ENCODE measurements at regions not wholly inside any gene's neighbourhood (a gene's known extent, or its start where the extent isn't known, plus 50 kb on each side); places are given as distances from the start of the nearest gene placed in this dataset.

DNA sequence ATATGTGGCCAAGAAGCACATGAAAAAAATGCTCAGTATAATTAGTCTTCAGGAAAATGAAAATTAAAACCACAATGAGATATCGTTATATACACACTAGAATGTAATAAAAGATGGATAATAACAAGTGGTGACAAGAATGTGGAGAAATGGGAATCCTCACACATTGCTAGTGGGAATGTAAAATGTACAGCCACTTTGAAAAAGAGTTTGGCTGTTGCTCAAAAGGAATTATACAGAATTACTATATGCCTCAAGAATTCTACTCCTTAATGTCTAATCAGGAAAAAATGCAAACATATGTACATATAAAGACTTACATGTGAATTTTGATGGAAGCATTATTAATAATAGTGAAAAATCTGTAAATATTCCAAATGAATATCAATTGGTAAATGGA is 102.2 kb downstream of the SPCS3 start:
- Histone ChIP-seq H3K27ac (ENCODE audit: low read depth, low read length, severe bottlenecking) (no peak overlapping the region), H3K4me3 (ENCODE audit: extremely low read depth, insufficient read depth, low read length, poor library complexity, severe bottlenecking) (no peak overlapping the region), H3K4me1 (ENCODE audit: control insufficient read depth, insufficient read depth, low read length, poor library complexity, severe bottlenecking) (no peaks in the 10 kb centered on the region), H3K9me3 (ENCODE audit: control insufficient read depth, low read length) (no peaks in the 10 kb centered on the region), H3K36me3 (ENCODE audit: control insufficient read depth, insufficient read depth, low read length) (no peaks in the 10 kb centered on the region)
- no CpG with 5 or more reads among the region's 1 CpG for WGBS, 2 experiments (ENCODE audit: insufficient coverage in 2 of 2)

DNA sequence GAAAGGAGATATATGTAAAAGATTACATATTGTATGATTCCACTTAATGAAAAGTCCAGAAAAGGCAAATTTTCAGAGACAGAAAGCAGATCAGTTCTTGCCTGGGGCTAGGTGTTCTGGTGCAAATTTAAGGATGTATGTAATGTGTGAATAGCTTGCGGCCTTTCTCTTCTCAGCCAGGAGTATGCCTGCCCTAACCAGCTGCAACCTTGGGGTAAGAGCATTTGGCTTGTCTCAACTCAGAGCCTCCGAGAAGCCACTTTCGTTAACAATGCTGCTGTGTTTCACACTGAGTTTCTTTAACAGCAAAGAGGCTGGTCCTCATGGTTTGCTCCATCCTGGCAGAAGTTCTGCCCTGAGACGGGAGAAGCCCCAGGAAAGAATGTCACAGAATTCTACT is 102.7 kb downstream of the SPCS3 start:
- no peak overlapping the region for H3K4me3 ChIP-seq (ENCODE audit: extremely low read depth, insufficient read depth, low read length, poor library complexity, severe bottlenecking)
- 46 to 52% methylated on average over 3 of the region's 4 CpGs for WGBS, 2 experiments (ENCODE audit: insufficient coverage in 2 of 2)
- no peak overlapping the region for H3K27ac ChIP-seq (ENCODE audit: low read depth, low read length, severe bottlenecking)
- H3K9me3 ChIP-seq (ENCODE audit: control insufficient read depth, low read length), result no peaks in the 10 kb centered on the region
- H3K4me1 ChIP-seq (ENCODE audit: control insufficient read depth, insufficient read depth, low read length, poor library complexity, severe bottlenecking), result no peaks in the 10 kb centered on the region
- H3K36me3 ChIP-seq (ENCODE audit: control insufficient read depth, insufficient read depth, low read length), result no peaks in the 10 kb centered on the region

- Histone ChIP-seq H3K27ac (ENCODE audit: low read depth, low read length, severe bottlenecking) (no peak overlapping the region), H3K4me1 (ENCODE audit: control insufficient read depth, insufficient read depth, low read length, poor library complexity, severe bottlenecking) (no peaks in the 10 kb centered on the region), H3K36me3 (ENCODE audit: control insufficient read depth, insufficient read depth, low read length) (no peaks in the 10 kb centered on the region), H3K4me3 (ENCODE audit: extremely low read depth, insufficient read depth, low read length, poor library complexity, severe bottlenecking) (no peak overlapping the region), H3K9me3 (ENCODE audit: control insufficient read depth, low read length) (no peaks in the 10 kb centered on the region)
- WGBS, 2 experiments (ENCODE audit: insufficient coverage in 2 of 2), result 80% methylated on average over 1 of the region's 2 CpGs; no CpG with 5 or more reads in 1 of the 2 experiments
These were observed 105.3 kb downstream of the SPCS3 start for GRCh38 chr4:176425035-176425434.

DNA sequence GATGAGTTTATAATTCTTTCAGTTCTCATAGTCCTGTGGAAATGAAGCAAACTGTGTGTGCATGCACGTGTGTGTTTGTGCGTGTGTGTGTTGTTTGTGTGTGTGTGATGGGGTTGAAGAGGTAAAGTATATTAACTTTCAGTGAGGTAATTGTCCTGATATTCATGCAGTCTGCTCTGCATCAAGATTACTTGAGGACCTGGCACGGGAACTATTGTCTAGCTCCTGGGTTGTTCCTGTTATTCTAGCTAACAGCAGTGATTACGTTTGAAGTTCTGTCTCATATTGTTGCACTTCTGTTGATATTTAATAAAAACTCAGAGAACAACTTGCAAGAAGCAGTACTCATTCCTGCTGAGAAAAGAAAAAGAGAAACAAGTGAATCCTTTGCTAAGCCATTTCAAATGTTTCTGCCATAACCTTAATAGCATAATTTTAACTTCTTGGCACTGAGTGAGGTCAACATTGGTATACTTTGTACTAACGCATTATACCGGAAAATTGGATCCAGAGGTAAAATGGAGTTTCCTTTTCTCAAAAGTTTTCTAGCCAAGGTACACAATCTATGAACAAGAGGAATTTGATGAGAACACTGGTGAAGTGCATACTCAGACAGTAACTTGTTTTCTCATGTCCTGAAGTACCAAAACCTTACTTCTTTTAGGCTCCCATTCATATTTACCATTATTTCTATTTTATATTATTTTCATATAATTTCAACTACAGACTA is 113.2 kb downstream of the SPCS3 start:
- no peaks in the 10 kb centered on the region for H3K9me3 ChIP-seq (ENCODE audit: control insufficient read depth, low read length)
- peaks cover 14% of the 10 kb centered on the region for H3K4me1 ChIP-seq (ENCODE audit: control insufficient read depth, insufficient read depth, low read length, poor library complexity, severe bottlenecking)
- H3K27ac ChIP-seq (ENCODE audit: low read depth, low read length, severe bottlenecking), result no peak overlapping the region
- no peaks in the 10 kb centered on the region for H3K36me3 ChIP-seq (ENCODE audit: control insufficient read depth, insufficient read depth, low read length)
- H3K4me3 ChIP-seq (ENCODE audit: extremely low read depth, insufficient read depth, low read length, poor library complexity, severe bottlenecking), result no peak overlapping the region
- WGBS, 2 experiments (ENCODE audit: insufficient coverage in 2 of 2), result 86% methylated on average over 3 to 4 of the region's 6 CpGs

- Histone ChIP-seq H3K9me3 (ENCODE audit: control insufficient read depth, low read length) (no peaks in the 10 kb centered on the region), H3K27ac (ENCODE audit: low read depth, low read length, severe bottlenecking) (no peak overlapping the region), H3K4me1 (ENCODE audit: control insufficient read depth, insufficient read depth, low read length, poor library complexity, severe bottlenecking) (peaks cover 14% of the 10 kb centered on the region), H3K36me3 (ENCODE audit: control insufficient read depth, insufficient read depth, low read length) (no peaks in the 10 kb centered on the region), H3K4me3 (ENCODE audit: extremely low read depth, insufficient read depth, low read length, poor library complexity, severe bottlenecking) (no peak overlapping the region)
- WGBS, 2 experiments (ENCODE audit: insufficient coverage in 2 of 2), result 92 to 93% methylated on average over 2 of the region's 3 CpGs
These were observed 114.2 kb downstream of the SPCS3 start for GRCh38 chr4:176433983-176434382.

GRCh38 chr4:176435901-176436292 is 116.1 kb downstream of the SPCS3 start:
- Histone ChIP-seq H3K4me1 (ENCODE audit: control insufficient read depth, insufficient read depth, low read length, poor library complexity, severe bottlenecking) (peaks cover 20% of the 10 kb centered on the region), H3K4me3 (ENCODE audit: extremely low read depth, insufficient read depth, low read length, poor library complexity, severe bottlenecking) (no peak overlapping the region), H3K9me3 (ENCODE audit: control insufficient read depth, low read length) (no peaks in the 10 kb centered on the region), H3K36me3 (ENCODE audit: control insufficient read depth, insufficient read depth, low read length) (no peaks in the 10 kb centered on the region), H3K27ac (ENCODE audit: low read depth, low read length, severe bottlenecking) (no peak overlapping the region)
- 85 to 89% methylated on average over 1 of the region's 1 CpG for WGBS, 2 experiments (ENCODE audit: insufficient coverage in 2 of 2)

GRCh38 chr4:176436293-176436973 is 116.7 kb downstream of the SPCS3 start:
- WGBS, 2 experiments (ENCODE audit: insufficient coverage in 2 of 2), result 83 to 89% methylated on average over 3 of the region's 5 CpGs
- H3K9me3 ChIP-seq (ENCODE audit: control insufficient read depth, low read length), result no peaks in the 10 kb centered on the region
- no peak overlapping the region for H3K4me3 ChIP-seq (ENCODE audit: extremely low read depth, insufficient read depth, low read length, poor library complexity, severe bottlenecking)
- H3K36me3 ChIP-seq (ENCODE audit: control insufficient read depth, insufficient read depth, low read length), result no peaks in the 10 kb centered on the region
- no peak overlapping the region for H3K27ac ChIP-seq (ENCODE audit: low read depth, low read length, severe bottlenecking)
- H3K4me1 ChIP-seq (ENCODE audit: control insufficient read depth, insufficient read depth, low read length, poor library complexity, severe bottlenecking), result peaks cover 22% of the 10 kb centered on the region

DNA sequence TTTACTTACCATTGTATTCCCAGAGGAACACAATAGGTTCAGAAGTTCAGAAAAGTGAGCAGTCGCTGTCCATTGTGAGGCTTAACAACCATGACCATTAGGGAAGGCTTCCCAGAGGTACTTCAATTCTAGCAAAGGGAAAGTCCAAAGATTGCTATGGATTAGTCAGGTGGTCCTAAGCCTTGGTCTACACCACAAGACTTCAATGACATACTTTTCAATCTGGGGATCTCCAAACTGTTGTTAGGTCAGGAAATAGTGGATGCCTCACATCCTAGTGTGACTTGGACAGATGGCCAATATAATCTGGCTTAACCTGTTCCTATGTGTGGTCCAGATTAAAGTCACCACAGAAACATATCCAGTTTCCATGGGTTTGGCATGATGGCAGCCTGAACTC is 118.0 kb downstream of the SPCS3 start:
- Histone ChIP-seq H3K9me3 (ENCODE audit: control insufficient read depth, low read length) (no peaks in the 10 kb centered on the region), H3K4me3 (ENCODE audit: extremely low read depth, insufficient read depth, low read length, poor library complexity, severe bottlenecking) (no peak overlapping the region), H3K36me3 (ENCODE audit: control insufficient read depth, insufficient read depth, low read length) (no peaks in the 10 kb centered on the region), H3K4me1 (ENCODE audit: control insufficient read depth, insufficient read depth, low read length, poor library complexity, severe bottlenecking) (peaks cover 26% of the 10 kb centered on the region), H3K27ac (ENCODE audit: low read depth, low read length, severe bottlenecking) (no peak overlapping the region)
- WGBS, 2 experiments (ENCODE audit: insufficient coverage in 2 of 2), result 75 to 100% methylated on average over 1 of the region's 1 CpG

DNA sequence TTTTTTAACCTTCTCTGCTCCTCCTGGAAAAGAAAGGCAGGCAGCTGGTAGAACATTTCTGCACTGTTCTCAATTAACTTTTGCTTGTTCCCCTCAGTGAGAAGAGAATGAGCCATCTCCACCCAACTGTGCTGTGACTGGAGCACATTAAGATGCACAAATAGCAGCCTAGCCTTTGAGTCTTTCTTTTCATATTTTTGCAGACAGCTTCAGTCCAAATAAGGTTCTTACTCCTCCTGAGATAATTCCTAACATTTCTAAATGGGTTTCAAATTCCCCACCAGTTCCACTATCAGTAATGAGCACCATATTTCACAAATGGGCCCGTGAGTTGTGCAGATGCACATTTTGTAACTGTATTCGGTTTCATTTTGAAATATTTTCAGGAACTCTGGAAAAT is 118.6 kb downstream of the SPCS3 start:
- Histone ChIP-seq H3K27ac (ENCODE audit: low read depth, low read length, severe bottlenecking) (no peak overlapping the region), H3K36me3 (ENCODE audit: control insufficient read depth, insufficient read depth, low read length) (no peaks in the 10 kb centered on the region), H3K4me1 (ENCODE audit: control insufficient read depth, insufficient read depth, low read length, poor library complexity, severe bottlenecking) (peaks cover 26% of the 10 kb centered on the region), H3K4me3 (ENCODE audit: extremely low read depth, insufficient read depth, low read length, poor library complexity, severe bottlenecking) (no peak overlapping the region), H3K9me3 (ENCODE audit: control insufficient read depth, low read length) (no peaks in the 10 kb centered on the region)
- no CpG with 5 or more reads among the region's 2 CpGs for WGBS, 2 experiments (ENCODE audit: insufficient coverage in 2 of 2)

DNA sequence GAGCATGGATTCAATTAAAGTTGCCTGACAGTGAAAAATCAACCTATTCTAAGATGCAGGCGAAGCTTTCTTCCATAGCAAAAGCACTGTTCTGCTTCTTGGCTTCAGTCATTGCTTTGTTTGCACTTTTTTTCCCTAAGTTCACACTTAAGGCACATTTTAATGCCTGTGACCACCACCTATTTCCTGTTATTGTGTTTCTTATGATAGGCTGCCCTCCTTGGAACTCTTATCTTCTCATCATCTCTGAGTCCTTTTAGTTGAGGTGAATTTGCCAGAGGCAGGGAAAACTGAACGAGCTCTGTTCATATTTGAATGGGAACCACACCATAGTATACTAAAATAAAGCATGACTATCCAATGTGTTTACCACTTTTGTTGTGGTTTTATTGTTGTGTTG is 119.8 kb downstream of the SPCS3 start:
- Histone ChIP-seq H3K36me3 (ENCODE audit: control insufficient read depth, insufficient read depth, low read length) (no peaks in the 10 kb centered on the region), H3K4me1 (ENCODE audit: control insufficient read depth, insufficient read depth, low read length, poor library complexity, severe bottlenecking) (peaks cover 21% of the 10 kb centered on the region), H3K4me3 (ENCODE audit: extremely low read depth, insufficient read depth, low read length, poor library complexity, severe bottlenecking) (no peak overlapping the region), H3K9me3 (ENCODE audit: control insufficient read depth, low read length) (no peaks in the 10 kb centered on the region), H3K27ac (ENCODE audit: low read depth, low read length, severe bottlenecking) (no peak overlapping the region)
- WGBS, 2 experiments (ENCODE audit: insufficient coverage in 2 of 2), result 75 to 100% methylated on average over 1 of the region's 2 CpGs

- Histone ChIP-seq H3K9me3 (ENCODE audit: control insufficient read depth, low read length) (no peaks in the 10 kb centered on the region), H3K4me1 (ENCODE audit: control insufficient read depth, insufficient read depth, low read length, poor library complexity, severe bottlenecking) (peaks cover 21% of the 10 kb centered on the region), H3K36me3 (ENCODE audit: control insufficient read depth, insufficient read depth, low read length) (no peaks in the 10 kb centered on the region), H3K4me3 (ENCODE audit: extremely low read depth, insufficient read depth, low read length, poor library complexity, severe bottlenecking) (no peak overlapping the region), H3K27ac (ENCODE audit: low read depth, low read length, severe bottlenecking) (no peak overlapping the region)
- no CpG with 5 or more reads among the region's 1 CpG for WGBS, 2 experiments (ENCODE audit: insufficient coverage in 2 of 2)
These were observed 120.9 kb downstream of the SPCS3 start for GRCh38 chr4:176440698-176441097.

Data from mesodermal cell (in vitro differentiated cells).